Activated B cell treated with CpG ODN at 0.5 μM for 24 hours (primary cell): ENCODE measurements at regions not wholly inside any gene's neighbourhood (a gene's known extent, or its start where the extent isn't known, plus 50 kb on each side); places are given as distances from the start of the nearest gene placed in this dataset.
"Not testable (repeated sequence)": the region's sequence is repeated elsewhere in the genome, so short reads cannot be mapped to it uniquely, and the experiment has no call there.

ENCODE experiments used
- ATAC-seq: fragments of 200-7000 bp; cut with Tn5 transposase; one replicate; pipeline ENCODE4 v1.10.0; 2021; ENCODE audit warnings: low read depth, mild to moderate bottlenecking, moderate library complexity
- CTCF ChIA-PET: fragments of 350-600 bp; sonication (Branson Sonifier 250); formaldehyde crosslinking; loops from one replicate; lab custom pipeline; 2021; ENCODE audit warnings: antibody characterized with exemption; lab: Charles Lee
- POLR2A ChIA-PET: fragments of 350-600 bp; sonication (Branson Sonifier 250); formaldehyde crosslinking; loops from one replicate; lab custom pipeline; 2021; ENCODE audit warnings: antibody characterized with exemption; lab: Charles Lee
- DNase-seq: peaks from one replicate; pipeline ENCODE4 v3.0.0; 2022
- H3K27ac Mint-ChIP-seq: one replicate; pipeline ENCODE4 v1.8.0; 2020; ENCODE audit warnings: mixed read lengths
- H3K27me3 Mint-ChIP-seq: one replicate; pipeline ENCODE4 v1.8.0; 2021; ENCODE audit warnings: mixed read lengths
- H3K36me3 Mint-ChIP-seq: one replicate; pipeline ENCODE4 v1.8.0; 2021; ENCODE audit warnings: low read depth, mixed read lengths
- H3K4me1 Mint-ChIP-seq: one replicate; pipeline ENCODE4 v1.8.0; 2021; ENCODE audit warnings: mixed read lengths
- H3K4me3 Mint-ChIP-seq: one replicate; pipeline ENCODE4 v1.8.0; 2020; ENCODE audit warnings: mild to moderate bottlenecking, mixed read lengths
- H3K9me3 Mint-ChIP-seq: one replicate; pipeline ENCODE4 v1.8.0; 2020; ENCODE audit warnings: mixed read lengths
- intact Hi-C: fragments of 100-400 bp; cut with micrococcal nuclease; formaldehyde crosslinking; loops from one replicate; pipeline ENCODE4 v1.15.1; 2024
- TF ChIP-seq, protein P1 (sequence below): fragments of 200-600 bp; IDR thresholded peaks from one replicate; pipeline ENCODE4 v1.8.0; 2022; ENCODE audit warnings: antibody characterized with exemption, mild to moderate bottlenecking

DNA sequence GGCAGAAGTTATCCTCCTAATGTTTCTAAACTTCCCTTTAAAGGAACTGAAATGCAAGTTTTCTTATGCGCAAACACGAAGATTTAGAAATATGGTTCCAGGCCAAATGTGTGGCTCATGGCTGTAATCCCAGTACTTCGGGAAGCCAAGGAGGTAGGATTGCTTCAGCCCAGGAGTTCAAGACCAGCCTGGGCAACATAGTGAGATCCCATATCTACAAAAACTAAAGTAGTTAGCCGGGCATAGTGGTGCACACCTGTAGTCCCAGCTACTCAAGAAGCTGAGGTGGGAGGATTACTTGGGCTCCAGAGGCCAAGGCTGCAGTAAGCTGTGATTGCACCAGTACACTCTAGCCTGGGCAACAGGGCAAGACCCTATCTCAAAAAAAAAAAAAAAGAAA, 95.8 kb upstream of the SCAF8 start:
- CTCF ChIA-PET = no interaction called here
- Mint-ChIP-seq H3K36me3 (peaks cover 3% of the 10 kb centered on the region), H3K4me3 (no peak overlapping the region), H3K27me3 (peaks cover 12% of the 10 kb centered on the region), H3K27ac (no peak overlapping the region), H3K9me3 (peaks cover 18% of the 10 kb centered on the region), H3K4me1 (no peaks in the 10 kb centered on the region)
- TF ChIP-seq, protein P1, sequence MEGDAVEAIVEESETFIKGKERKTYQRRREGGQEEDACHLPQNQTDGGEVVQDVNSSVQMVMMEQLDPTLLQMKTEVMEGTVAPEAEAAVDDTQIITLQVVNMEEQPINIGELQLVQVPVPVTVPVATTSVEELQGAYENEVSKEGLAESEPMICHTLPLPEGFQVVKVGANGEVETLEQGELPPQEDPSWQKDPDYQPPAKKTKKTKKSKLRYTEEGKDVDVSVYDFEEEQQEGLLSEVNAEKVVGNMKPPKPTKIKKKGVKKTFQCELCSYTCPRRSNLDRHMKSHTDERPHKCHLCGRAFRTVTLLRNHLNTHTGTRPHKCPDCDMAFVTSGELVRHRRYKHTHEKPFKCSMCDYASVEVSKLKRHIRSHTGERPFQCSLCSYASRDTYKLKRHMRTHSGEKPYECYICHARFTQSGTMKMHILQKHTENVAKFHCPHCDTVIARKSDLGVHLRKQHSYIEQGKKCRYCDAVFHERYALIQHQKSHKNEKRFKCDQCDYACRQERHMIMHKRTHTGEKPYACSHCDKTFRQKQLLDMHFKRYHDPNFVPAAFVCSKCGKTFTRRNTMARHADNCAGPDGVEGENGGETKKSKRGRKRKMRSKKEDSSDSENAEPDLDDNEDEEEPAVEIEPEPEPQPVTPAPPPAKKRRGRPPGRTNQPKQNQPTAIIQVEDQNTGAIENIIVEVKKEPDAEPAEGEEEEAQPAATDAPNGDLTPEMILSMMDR = no peak
- intact Hi-C loops = no loop called here
- POLR2A ChIA-PET = no interaction called here
- ATAC-seq (no peak), DNase-seq (no peak)

GRCh38 chr6:154638369-154638768, 94.8 kb upstream of the SCAF8 start:
- H3K36me3 Mint-ChIP-seq = no peaks in the 10 kb centered on the region
- POLR2A ChIA-PET = no interaction called here
- H3K9me3 Mint-ChIP-seq = peaks cover 15% of the 10 kb centered on the region
- ATAC-seq = no peak
- CTCF ChIA-PET = no interaction called here
- no peak for DNase-seq
- intact Hi-C loops = no loop called here
- peaks cover 12% of the 10 kb centered on the region for H3K27me3 Mint-ChIP-seq
- no peaks in the 10 kb centered on the region for H3K4me1 Mint-ChIP-seq
- no peak overlapping the region for H3K27ac Mint-ChIP-seq
- TF ChIP-seq, protein P1 = no peak
- H3K4me3 Mint-ChIP-seq = no peak overlapping the region

- ATAC-seq, intact Hi-C loops, H3K9me3 Mint-ChIP-seq, H3K36me3 Mint-ChIP-seq, H3K4me1 Mint-ChIP-seq, H3K4me3 Mint-ChIP-seq, CTCF ChIA-PET, H3K27me3 Mint-ChIP-seq, H3K27ac Mint-ChIP-seq, POLR2A ChIA-PET, DNase-seq: not testable (repeated sequence)
Observed at GRCh38 chr6:154639196-154639595, 94.0 kb upstream of the SCAF8 start.

DNA sequence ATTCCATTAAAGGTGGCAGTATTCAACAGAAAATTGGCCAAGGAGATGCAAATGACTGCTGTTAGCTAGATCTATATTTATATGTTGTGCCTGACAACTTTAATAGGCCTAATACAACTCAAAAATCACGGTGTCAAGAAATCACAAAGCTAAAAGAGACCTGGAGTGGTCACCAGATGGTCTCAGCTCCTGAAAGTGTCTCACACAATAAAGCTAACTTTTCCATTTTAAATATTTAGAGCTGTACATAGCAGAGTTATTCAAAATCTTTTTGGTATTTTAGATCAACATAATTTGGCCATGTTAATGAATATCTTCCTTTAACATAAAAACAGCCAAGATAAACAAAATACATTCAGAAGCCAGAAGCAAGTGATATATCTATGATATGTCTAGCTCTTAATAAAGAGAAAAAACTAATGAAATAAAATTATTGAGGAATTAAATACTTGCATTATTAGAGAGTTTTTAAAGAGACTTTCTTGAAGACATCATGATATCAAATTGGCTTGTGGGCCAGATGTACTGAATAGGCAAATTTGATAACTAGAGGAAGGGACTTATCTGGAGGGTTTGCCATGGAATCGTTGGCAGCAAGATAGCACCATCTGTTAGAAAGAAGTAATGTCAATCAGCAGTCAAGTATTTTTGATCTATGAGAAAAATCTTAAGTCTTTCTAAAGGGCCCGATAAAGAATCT, 84.9 kb upstream of the SCAF8 start:
- Mint-ChIP-seq H3K4me1 (no peaks in the 10 kb centered on the region), H3K27ac (no peak overlapping the region), H3K27me3 (peaks cover 5% of the 10 kb centered on the region), H3K9me3 (no peaks in the 10 kb centered on the region), H3K36me3 (no peaks in the 10 kb centered on the region), H3K4me3 (no peak overlapping the region)
- CTCF ChIA-PET = no interaction called here
- intact Hi-C loops = no loop called here
- DNase-seq (no peak), ATAC-seq (no peak)
- TF ChIP-seq, protein P1 = no peak
- POLR2A ChIA-PET = no interaction called here

GRCh38 chr6:154648888-154649205, 84.4 kb upstream of the SCAF8 start:
- intact Hi-C loops = no loop called here
- no peak overlapping the region for H3K4me3 Mint-ChIP-seq
- peaks cover 5% of the 10 kb centered on the region for H3K27me3 Mint-ChIP-seq
- TF ChIP-seq, protein P1 = no peak
- no peaks in the 10 kb centered on the region for H3K36me3 Mint-ChIP-seq
- POLR2A ChIA-PET = no interaction called here
- ATAC-seq (no peak), DNase-seq (no peak)
- H3K4me1 Mint-ChIP-seq = no peaks in the 10 kb centered on the region
- CTCF ChIA-PET = no interaction called here
- no peaks in the 10 kb centered on the region for H3K9me3 Mint-ChIP-seq
- no peak overlapping the region for H3K27ac Mint-ChIP-seq

DNA sequence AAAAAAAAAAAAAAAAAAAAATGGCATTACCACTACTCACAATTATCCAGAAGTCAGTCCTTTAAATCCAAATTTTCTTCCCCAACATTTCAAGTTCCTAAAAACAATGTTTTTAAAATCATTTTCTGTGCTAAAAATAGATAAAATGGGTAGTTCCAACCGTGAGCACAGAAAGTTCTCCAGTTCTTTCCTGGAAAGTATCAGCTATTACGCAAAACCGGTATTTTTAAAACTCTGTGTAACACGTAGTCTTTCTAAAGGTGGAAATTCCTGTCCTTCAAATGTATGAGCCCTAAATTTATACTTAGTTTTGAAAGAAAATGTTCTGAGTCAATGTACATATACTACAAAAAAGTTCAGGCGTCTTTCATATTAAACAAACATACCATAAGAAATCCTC, 83.5 kb upstream of the SCAF8 start:
- Mint-ChIP-seq H3K36me3 (no peaks in the 10 kb centered on the region), H3K4me1 (no peaks in the 10 kb centered on the region), H3K4me3 (no peak overlapping the region), H3K27ac (no peak overlapping the region), H3K9me3 (no peaks in the 10 kb centered on the region), H3K27me3 (peaks cover 7% of the 10 kb centered on the region)
- CTCF ChIA-PET = no interaction called here
- DNase-seq (no peak), ATAC-seq (no peak)
- TF ChIP-seq, protein P1 = no peak
- intact Hi-C loops = no loop called here
- POLR2A ChIA-PET = no interaction called here
